KMS-11 (cell line): ENCODE measurements at regions not wholly inside any gene's neighbourhood (a gene's known extent, or its start where the extent isn't known, plus 50 kb on each side); places are given as distances from the start of the nearest gene placed in this dataset.

Source experiments
- H2AFZ ChIP-seq: fragments of 200-600 bp; sonication (generic); 2 replicates; pipeline ENCODE4 v1.6.1; 2016; ENCODE audit warnings: antibody characterized with exemption, mixed run types, low read depth
- H3K27ac ChIP-seq: fragments of 200-600 bp; sonication (generic); 2 replicates; pipeline ENCODE4 v1.6.1; 2016; ENCODE audit warnings: mild to moderate bottlenecking, mixed run types
- H3K27me3 ChIP-seq: fragments of 200-600 bp; sonication (generic); 2 replicates; pipeline ENCODE4 v1.6.1; 2017; ENCODE audit warnings: mild to moderate bottlenecking, low read depth, mixed run types, moderate library complexity; ENCODE audit not compliant: insufficient read depth
- H3K36me3 ChIP-seq: fragments of 200-600 bp; sonication (generic); 2 replicates; pipeline ENCODE4 v1.6.1; 2017; ENCODE audit warnings: mild to moderate bottlenecking, mixed run types; ENCODE audit not compliant: insufficient read depth
- H3K4me1 ChIP-seq: fragments of 200-600 bp; sonication (generic); 2 replicates; pipeline ENCODE4 v1.6.1; 2016; ENCODE audit warnings: mild to moderate bottlenecking, low read depth, mixed run types; ENCODE audit not compliant: poor library complexity, severe bottlenecking
- H3K4me2 ChIP-seq: fragments of 200-600 bp; sonication (generic); 2 replicates; pipeline ENCODE4 v1.7.0; 2016; ENCODE audit warnings: mild to moderate bottlenecking, mixed run types
- H3K4me3 ChIP-seq: fragments of 200-600 bp; sonication (generic); IDR thresholded peaks from 2 replicates; pipeline ENCODE4 v1.6.1; 2017; ENCODE audit warnings: low read depth, low read length, mixed read lengths; ENCODE audit not compliant: insufficient read depth
- H3K79me2 ChIP-seq: fragments of 200-600 bp; sonication (generic); 2 replicates; pipeline ENCODE4 v1.6.1; 2016; ENCODE audit warnings: low read depth, mixed run types; ENCODE audit not compliant: insufficient read depth
- H3K9ac ChIP-seq: fragments of 200-600 bp; sonication (generic); 2 replicates; pipeline ENCODE4 v1.6.1; 2016; ENCODE audit warnings: mild to moderate bottlenecking, mixed run types
- H4K20me1 ChIP-seq: fragments of 200-600 bp; sonication (generic); 2 replicates; pipeline ENCODE4 v1.6.1; 2016; ENCODE audit warnings: mild to moderate bottlenecking, mixed run types; ENCODE audit not compliant: insufficient read depth
- TF ChIP-seq, protein P1 (sequence below): fragments of 200-600 bp; sonication (generic); conservative IDR thresholded peaks from 2 replicates; pipeline ENCODE4 v1.6.1; 2017; ENCODE audit warnings: low read depth, mild to moderate bottlenecking, antibody characterized with exemption, low read length, moderate library complexity, mixed read lengths

GRCh38 chr16:47999595-47999994 lies 156.2 kb downstream of the ABCC12 start:
- Histone ChIP-seq H3K4me2 (no peak overlapping the region), H3K27me3 (no peaks in the 10 kb centered on the region), H3K4me1 (no peaks in the 10 kb centered on the region), H3K36me3 (no peaks in the 10 kb centered on the region), H2AFZ (no peak overlapping the region), H3K79me2 (no peaks in the 10 kb centered on the region), H3K4me3 (no peak overlapping the region), H3K27ac (no peak overlapping the region), H3K9ac (no peak overlapping the region), H4K20me1 (no peaks in the 10 kb centered on the region)
- TF ChIP-seq, protein P1, sequence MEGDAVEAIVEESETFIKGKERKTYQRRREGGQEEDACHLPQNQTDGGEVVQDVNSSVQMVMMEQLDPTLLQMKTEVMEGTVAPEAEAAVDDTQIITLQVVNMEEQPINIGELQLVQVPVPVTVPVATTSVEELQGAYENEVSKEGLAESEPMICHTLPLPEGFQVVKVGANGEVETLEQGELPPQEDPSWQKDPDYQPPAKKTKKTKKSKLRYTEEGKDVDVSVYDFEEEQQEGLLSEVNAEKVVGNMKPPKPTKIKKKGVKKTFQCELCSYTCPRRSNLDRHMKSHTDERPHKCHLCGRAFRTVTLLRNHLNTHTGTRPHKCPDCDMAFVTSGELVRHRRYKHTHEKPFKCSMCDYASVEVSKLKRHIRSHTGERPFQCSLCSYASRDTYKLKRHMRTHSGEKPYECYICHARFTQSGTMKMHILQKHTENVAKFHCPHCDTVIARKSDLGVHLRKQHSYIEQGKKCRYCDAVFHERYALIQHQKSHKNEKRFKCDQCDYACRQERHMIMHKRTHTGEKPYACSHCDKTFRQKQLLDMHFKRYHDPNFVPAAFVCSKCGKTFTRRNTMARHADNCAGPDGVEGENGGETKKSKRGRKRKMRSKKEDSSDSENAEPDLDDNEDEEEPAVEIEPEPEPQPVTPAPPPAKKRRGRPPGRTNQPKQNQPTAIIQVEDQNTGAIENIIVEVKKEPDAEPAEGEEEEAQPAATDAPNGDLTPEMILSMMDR = no peak

- no peaks in the 10 kb centered on the region for H3K4me1 ChIP-seq
- H2AFZ ChIP-seq = no peak overlapping the region
- no peak overlapping the region for H3K4me2 ChIP-seq
- H3K36me3 ChIP-seq = no peaks in the 10 kb centered on the region
- H3K27ac ChIP-seq = no peak overlapping the region
- H4K20me1 ChIP-seq = no peaks in the 10 kb centered on the region
- H3K27me3 ChIP-seq = no peaks in the 10 kb centered on the region
- H3K4me3 ChIP-seq = no peak overlapping the region
- TF ChIP-seq, protein P1 = no peak
- H3K9ac ChIP-seq = no peak overlapping the region
- no peaks in the 10 kb centered on the region for H3K79me2 ChIP-seq
Observed at GRCh38 chr16:47995354-47995753, 160.4 kb downstream of the ABCC12 start.

DNA sequence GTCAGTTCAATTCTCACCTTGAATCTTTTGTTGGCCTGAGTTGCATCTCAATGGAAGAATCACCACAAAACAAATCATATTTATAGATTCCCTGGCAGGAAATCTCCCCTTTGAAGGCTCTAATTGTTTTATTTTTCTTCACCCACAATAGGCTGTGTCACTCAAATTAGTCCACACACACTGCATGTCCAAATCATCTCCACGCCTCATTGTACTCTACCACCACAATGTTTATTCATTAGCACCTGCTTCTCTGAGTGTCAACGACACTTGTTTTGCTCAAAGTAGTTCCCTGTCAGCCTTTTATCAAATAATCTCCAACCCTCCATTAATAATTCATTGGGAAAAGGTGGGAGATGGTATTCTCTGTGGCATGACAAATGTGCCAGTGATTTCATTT lies 164.3 kb downstream of the ABCC12 start:
- Histone ChIP-seq H3K79me2 (no peaks in the 10 kb centered on the region), H3K27me3 (no peaks in the 10 kb centered on the region), H3K36me3 (no peaks in the 10 kb centered on the region), H3K27ac (no peak overlapping the region), H4K20me1 (no peaks in the 10 kb centered on the region), H3K4me2 (no peak overlapping the region), H2AFZ (no peak overlapping the region), H3K4me3 (no peak overlapping the region), H3K4me1 (no peaks in the 10 kb centered on the region), H3K9ac (no peak overlapping the region)
- TF ChIP-seq, protein P1 = no peak

DNA sequence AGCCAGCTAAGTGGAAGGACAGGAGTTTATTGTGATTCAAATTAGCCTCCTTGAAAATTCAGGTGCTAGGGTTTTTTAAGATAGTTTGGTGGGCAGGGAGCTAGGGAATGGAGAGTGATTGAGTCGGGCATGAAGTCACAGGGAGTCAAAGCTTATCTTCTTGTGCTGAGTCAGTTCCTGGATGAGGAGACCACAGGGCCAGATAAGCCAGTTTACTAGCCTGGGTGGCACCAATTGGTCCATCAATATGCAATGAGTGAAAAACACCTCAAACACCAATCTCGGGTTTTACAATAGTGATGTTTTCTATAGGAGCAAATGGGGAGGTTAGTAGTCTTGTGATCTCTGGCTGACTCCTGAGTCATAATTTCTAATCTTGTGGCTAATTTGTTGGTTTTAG lies 165.1 kb downstream of the ABCC12 start:
- no peaks in the 10 kb centered on the region for H3K4me1 ChIP-seq
- TF ChIP-seq, protein P1 = no peak

More for the DNA sequence above, 165.1 kb downstream of the ABCC12 start:
- H3K27me3 ChIP-seq = no peaks in the 10 kb centered on the region
- H3K9ac ChIP-seq = no peak overlapping the region
- no peak overlapping the region for H3K4me2 ChIP-seq
- H3K27ac ChIP-seq = no peak overlapping the region
- no peak overlapping the region for H3K4me3 ChIP-seq
- no peaks in the 10 kb centered on the region for H3K36me3 ChIP-seq
- no peaks in the 10 kb centered on the region for H3K79me2 ChIP-seq
- H2AFZ ChIP-seq = no peak overlapping the region
- H4K20me1 ChIP-seq = no peaks in the 10 kb centered on the region
